ENCODE measurements at regions not wholly inside any gene's neighbourhood (a gene's known extent, or its start where the extent isn't known, plus 50 kb on each side); places are given as distances from the start of the nearest gene placed in this dataset.

GRCh38 chr14:34005901-34006300, 55.0 kb upstream of the EGLN3 start:
- TF ChIP-seq CTCF (IDR thresholded peaks at IDR 0.05) = no peak

GRCh38 chr14:34004881-34005280, 54.0 kb upstream of the EGLN3 start:
- no peak for TF ChIP-seq CTCF (IDR thresholded peaks at IDR 0.05)

GRCh38 chr14:34003691-34004090, 52.8 kb upstream of the EGLN3 start:
- TF ChIP-seq CTCF (IDR thresholded peaks at IDR 0.05) = no peak

- TF ChIP-seq CTCF (IDR thresholded peaks at IDR 0.05) = no peak
Observed at GRCh38 chr14:34003082-34003668, 52.3 kb upstream of the EGLN3 start.
